ENCODE measurements at regions not wholly inside any gene's neighbourhood (a gene's known extent, or its start where the extent isn't known, plus 50 kb on each side); places are given as distances from the start of the nearest gene placed in this dataset.
"Not testable (repeated sequence)": the region's sequence is repeated elsewhere in the genome, so short reads cannot be mapped to it uniquely, and the experiment has no call there.

DNA sequence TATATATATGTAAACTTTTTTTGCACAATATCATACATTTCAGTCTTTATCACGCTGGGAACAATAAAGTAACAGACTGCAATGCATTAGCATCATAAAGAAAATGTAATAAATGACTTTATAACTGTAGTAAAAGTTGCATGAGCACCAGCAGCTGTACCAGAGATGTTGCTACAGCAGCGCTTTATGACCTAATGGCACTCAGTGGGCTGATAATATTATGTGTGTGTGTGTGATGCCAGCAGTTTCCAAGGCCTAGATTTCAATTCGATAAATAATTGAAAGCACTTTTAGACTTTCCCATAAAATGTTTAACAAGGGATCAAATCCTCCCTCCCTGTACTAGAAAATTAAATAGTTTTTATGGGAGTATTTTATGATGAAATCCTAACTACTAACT, 367.6 kb upstream of the AGA start:
- DNase-seq = no peak

GRCh38 chr4:177810220-177810619, 368.0 kb upstream of the AGA start:
- no peak for DNase-seq

DNA sequence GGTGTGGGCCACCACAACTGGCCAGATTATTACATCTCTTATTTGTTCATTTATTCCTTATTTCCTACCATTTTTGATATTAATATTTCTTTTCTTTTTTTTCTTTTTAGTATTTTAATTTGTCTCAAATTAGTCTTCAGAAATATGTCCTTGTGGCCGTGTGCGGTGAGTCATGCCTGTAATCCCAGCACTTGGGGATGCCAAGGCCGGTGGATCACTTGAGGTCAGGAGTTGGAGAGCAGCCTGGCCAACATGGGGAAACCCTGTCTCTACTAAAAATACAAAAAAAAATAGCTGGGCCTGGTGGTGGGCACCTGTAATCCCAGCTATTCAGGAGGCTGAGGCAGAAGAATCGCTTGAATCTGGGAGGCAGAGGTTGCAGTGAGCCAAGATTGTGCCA, 376.2 kb upstream of the AGA start:
- not testable (repeated sequence) for DNase-seq

DNA sequence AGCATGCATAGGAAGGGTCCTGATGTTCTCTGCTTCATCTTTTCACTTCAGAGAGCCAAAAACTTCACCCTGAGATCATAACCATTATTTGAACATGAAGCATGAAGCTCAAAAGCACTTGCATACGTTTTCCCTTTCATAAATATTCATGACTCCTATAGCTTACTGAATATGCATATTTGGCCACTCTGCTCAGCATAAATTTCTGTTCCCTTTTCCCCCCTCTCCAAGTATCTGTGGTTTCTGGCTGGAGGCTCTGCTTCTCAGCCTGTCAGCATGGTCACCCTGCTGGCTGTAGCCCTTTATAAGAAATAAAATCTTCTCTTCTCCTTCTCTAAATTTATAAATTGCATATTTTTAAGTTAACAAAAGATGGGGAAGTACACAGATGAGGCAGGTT, 384.7 kb upstream of the AGA start:
- no peak for DNase-seq

GRCh38 chr4:177841258-177841657, 399.0 kb upstream of the AGA start:
- no peak for DNase-seq

DNA sequence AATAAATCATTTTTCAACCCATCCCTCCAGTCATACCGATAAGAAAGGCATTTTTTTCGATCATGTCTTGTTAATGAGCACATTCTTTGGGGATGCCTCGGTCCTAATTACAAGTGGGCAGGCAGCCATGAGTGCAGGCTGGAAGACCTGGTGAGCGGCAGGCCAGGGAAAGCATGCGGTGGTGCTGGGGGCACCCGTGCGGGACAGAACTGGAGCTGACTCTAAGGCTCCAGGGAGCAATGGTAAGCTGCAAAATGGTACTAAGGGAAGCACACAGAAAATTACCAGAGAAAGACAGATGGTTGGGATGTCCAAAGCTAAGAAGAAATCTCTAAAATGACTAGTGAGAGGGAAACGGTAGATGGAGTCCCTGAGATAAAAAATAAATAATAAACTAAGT, 411.0 kb upstream of the AGA start:
- DNase-seq = no peak

DNA sequence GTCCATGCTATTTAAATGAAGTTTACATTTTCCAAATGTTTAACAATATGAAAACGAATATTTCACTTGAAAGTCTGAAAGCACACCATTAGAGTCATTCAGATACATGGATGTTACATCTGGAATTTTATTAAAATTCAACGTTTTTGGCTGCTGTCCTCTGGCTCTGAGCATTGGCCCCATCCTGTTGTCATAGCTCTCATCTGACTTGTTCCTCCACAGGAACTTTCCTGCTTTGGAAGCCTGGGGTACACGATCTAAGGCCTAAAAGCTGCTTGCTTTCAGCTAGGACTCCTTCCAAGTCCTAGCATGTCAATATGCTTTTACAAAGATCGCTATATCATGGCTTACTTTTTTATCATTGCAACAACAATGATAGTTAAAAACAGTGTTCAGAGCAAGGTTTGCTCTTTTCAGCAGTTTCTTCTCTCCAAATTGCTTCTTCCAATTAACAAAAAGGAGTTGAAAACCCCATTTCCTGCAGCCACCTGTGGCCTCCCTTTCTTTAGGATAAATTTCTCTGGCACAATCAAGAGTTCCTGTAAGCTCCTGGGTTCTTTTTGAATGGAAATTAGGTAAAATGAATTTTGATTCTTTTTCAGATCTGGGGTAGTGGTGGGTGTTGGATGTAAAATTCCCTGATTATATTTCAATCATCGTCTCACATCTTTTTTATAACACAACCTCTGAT, 413.4 kb upstream of the AGA start:
- no peak for DNase-seq

- DNase-seq = no peak
Measured at GRCh38 chr4:177860171-177860570, 417.9 kb upstream of the AGA start.

GRCh38 chr4:177861551-177862094, 419.4 kb upstream of the AGA start:
- DNase-seq = no peak

DNA sequence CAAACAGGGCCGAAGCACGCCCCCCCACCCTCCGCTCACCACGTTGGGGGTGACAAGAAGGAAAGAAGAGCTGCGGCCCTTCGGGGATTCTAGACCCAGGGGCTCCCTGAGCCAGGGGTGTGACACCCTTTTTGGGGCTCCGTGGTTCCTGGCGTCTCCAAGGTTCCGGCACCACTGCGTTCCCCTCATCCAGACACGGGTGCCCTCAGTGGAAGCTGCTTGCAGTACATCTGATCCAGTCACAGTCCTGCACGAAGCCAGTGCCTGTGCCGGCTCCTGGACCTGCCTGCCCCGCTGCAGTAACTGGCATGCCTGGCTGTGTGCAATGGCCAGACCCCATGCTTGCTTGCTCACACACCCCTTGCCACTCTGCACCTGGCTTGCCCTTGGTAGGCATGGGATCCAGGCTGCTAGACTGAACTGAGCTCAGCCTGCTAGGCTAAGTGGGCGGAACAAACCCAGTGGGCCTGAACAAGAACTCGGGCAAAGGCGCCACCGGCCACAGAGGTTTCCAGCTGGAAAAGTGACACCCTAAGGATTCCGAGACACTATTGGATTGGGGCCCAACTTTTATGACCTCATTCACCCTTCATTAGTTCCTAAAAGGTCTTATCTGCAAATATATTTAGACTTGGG, 420.4 kb upstream of the AGA start:
- DNase-seq = no peak

GRCh38 chr4:177879851-177880250, 437.6 kb upstream of the AGA start:
- DNase-seq = no peak

GRCh38 chr4:177895136-177895535, 452.9 kb upstream of the AGA start:
- DNase-seq = no peak

DNA sequence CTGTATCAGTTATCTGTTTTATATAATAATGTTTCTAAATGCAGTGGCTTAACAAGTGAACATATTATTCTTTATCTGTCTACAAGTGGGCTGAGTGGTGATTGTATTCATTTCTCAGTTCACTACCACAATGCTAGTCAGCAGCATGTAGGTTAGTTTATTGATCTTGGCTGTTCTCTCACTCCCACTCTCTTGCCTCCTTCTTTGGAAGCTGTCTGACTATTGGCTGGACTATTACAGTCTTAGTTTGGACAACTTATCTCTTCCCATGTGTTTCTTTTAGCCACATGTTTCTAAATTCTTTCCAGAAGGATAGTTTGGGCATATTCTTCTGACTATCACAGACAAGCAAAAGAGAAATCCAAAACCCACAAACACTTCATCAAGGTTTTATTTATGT, 459.5 kb upstream of the AGA start:
- DNase-seq = no peak

DNA sequence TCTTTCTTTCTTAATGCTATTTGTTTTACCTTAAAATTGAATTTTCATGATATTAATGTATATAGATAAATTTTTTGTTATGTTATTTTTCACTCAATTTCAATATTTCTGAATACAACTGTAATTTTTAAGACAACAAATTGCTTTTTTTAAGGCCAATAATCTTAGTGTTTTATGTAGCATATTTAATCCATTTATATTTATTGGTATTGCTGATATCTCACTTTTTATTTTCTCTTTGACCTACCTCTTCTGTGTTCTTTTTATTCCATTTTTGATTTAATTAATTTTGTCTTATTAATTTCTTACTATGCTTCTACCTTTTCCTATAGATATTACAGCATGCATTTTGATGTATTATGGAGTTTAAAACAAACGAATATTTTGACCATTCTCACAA, 460.1 kb upstream of the AGA start:
- DNase-seq = no peak

DNA sequence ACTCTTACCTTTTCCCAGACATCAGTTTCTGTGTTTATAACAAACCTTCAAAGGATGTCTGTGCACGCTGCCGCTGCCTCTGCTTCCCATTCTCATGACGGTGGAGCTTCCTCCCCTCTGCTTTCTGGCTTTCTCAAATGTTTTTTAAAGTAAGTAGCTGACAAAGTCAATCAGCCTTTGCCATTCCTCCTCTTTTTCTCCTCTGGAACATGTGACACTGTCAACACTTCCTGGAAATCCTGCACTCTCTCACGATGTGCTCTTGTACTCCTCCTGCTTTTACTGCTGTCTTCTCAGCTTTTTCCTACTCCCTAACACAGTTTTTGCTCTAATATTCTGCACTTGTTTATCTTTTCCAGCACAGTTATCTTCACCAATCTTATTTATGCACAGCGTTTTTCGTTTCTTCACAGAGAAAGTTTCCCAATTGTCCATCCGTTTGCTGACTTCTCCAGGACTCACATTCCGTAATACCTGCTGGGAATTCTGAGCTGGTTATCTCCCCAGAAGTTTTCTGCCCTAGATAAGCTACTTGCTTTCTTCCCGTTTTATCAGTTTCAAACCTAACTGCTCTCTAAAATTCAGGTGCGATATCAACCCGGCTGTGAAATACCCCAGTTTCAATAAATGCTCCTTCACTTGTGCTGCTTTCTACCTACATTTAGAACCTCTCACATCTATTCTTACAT, 465.6 kb upstream of the AGA start:
- DNase-seq = no peak

DNA sequence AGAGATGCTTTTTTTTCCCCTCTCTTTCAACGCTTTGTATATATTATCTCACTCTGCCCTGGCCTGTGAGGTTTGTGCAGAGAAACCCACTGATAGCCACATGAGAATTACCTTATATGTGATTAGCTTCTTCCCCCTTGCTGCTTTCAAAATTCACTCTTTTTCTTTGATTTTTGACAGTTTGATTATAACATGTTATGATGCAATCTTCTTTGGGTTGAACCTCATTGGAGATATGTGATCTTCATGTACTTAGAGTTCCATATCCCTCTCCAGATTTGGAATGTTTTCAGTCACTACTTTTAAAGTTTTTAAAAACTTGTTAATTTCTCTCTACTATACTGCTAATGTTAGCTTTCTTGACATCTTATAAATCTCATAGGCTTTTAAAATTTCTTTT, 479.5 kb upstream of the AGA start:
- DNase-seq = no peak

- DNase-seq = no peak
Measured at GRCh38 chr4:177923888-177924287, 481.7 kb upstream of the AGA start.

GRCh38 chr4:177937041-177937440, 494.8 kb upstream of the AGA start:
- DNase-seq = no peak

GRCh38 chr4:177938226-177938625, 496.0 kb upstream of the AGA start:
- DNase-seq = no peak

DNA sequence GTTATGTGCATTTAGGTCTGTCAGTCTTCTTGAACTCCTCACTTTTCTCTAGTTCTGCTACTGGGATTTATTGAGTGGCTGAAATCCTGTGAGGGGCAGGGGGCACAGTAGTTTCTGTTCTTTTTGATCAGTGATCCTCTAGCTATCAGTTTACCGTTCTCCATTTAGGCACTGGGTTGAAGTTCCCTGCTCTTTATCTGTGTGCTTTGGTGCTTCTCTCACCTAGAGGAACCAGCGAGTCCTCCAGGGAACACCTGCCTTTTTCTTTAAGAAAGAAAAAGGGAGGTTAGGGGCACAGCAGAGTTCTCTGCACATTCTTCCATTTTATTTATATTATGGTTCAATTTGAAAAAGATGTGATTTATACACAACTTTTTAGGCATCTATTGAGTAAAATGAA, 503.0 kb upstream of the AGA start:
- no peak for DNase-seq

DNA sequence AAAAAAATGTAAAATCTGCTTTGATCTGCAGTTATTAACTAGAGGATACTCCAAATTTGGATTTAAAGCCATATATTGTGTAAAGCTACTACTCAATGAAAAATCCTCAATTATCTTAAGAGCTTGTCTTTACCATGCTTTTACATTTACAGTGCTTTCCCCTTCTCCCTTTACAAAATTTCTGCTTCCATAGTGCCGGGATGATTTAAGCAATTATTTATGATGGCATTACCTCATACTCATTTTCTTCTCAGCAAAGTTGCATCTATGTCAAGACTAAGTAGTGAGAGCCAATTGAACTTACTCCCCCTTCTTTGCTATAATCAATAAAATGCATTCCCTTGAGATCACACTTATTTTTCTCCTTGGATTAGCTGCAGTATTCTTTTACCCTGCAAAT, 505.4 kb upstream of the AGA start:
- no peak for DNase-seq

- no peak for DNase-seq
Measured at GRCh38 chr4:177948853-177949252, 506.6 kb upstream of the AGA start.

GRCh38 chr4:177951026-177951425, 508.8 kb upstream of the AGA start:
- no peak for DNase-seq

DNA sequence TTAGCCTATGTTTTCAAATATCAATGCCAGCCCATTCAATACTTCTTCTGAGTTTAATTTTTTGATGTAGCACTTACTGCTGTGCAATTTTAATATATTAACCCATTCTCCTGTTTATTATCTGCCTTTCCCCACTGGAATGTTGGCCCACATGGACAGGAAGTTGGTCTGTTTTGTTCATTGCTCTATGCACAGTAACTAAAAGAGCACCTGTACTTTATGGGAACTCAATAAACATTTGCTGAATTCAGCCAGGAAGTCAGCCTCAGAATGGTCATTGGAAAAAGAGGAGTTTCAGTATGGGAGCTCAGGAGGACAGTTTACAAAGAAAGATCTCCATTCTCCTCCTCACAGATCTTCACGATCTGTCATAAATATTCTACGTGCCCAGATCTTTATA, 510.5 kb upstream of the AGA start:
- DNase-seq = no peak

All from activated CD8-positive, alpha-beta memory T cell treated with anti-CD3 and anti-CD28 coated beads, Interleukin-2, amount 50 U/mL, for 48 hours (primary cell).